GM23248 (cell line): ENCODE measurements at regions not wholly inside any gene's neighbourhood (a gene's known extent, or its start where the extent isn't known, plus 50 kb on each side); places are given as distances from the start of the nearest gene placed in this dataset.

Source experiments
- EZH2 ChIP-seq: fragments of 200-600 bp; sonication (generic); IDR thresholded peaks from 2 replicates; pipeline ENCODE4 v1.6.1; 2018; ENCODE audit warnings: antibody characterized with exemption, mild to moderate bottlenecking; ENCODE audit not compliant: insufficient read depth, poor library complexity, severe bottlenecking
- EZH2phosphoT487 ChIP-seq: fragments of 200-600 bp; sonication (generic); IDR thresholded peaks from 2 replicates; pipeline ENCODE4 v1.6.1; 2018; ENCODE audit warnings: antibody characterized with exemption, moderate library complexity, mild to moderate bottlenecking, low read depth; ENCODE audit not compliant: insufficient read depth

GRCh38 chr20:60070791-60071190 lies 112.6 kb downstream of the CDH26 start:
- TF ChIP-seq EZH2: no peak
- no peak for TF ChIP-seq EZH2phosphoT487
